HG03280 (cell line): ENCODE measurements at regions not wholly inside any gene's neighbourhood (a gene's known extent, or its start where the extent isn't known, plus 50 kb on each side); places are given as distances from the start of the nearest gene placed in this dataset.

Experiments used
- ATAC-seq: cut with Tn5 transposase; IDR thresholded peaks from one replicate; pipeline ENCODE4 v1.9.1; 2021; ENCODE audit warnings: mild to moderate bottlenecking, moderate library complexity; ENCODE audit not compliant: unreplicated experiment

GRCh38 chr3:25259871-25260270 is 168.2 kb upstream of the RARB start:
- no peak for ATAC-seq

- no peak for ATAC-seq
These were observed 165.7 kb upstream of the RARB start for GRCh38 chr3:25262322-25262721.

- ATAC-seq = no peak
These were observed 162.8 kb upstream of the RARB start for GRCh38 chr3:25265284-25265683.

DNA sequence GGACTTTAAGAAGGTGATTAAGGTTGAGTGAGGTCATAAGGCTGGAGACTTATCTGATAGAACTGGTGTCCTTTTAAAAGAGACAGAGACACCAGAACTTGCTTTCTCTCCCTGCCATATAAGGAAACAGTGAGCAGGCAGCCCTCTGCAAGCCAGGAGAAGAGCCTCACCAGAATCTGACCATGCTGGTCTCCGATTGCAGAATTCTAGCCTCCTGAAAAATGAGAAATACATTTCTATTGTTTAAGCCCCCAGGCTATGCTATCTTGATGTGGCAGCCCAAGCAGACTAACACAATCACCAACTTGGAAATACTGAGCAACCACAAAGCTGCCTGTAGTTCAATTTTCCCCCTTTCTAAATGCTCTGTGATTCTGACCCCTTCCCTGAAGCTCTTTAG is 161.4 kb upstream of the RARB start:
- ATAC-seq = no peak

GRCh38 chr3:25272090-25272489 is 156.0 kb upstream of the RARB start:
- ATAC-seq = no peak

- no peak for ATAC-seq
These were observed 154.4 kb upstream of the RARB start for GRCh38 chr3:25273582-25274171.

GRCh38 chr3:25277503-25277902 is 150.6 kb upstream of the RARB start:
- ATAC-seq = no peak

DNA sequence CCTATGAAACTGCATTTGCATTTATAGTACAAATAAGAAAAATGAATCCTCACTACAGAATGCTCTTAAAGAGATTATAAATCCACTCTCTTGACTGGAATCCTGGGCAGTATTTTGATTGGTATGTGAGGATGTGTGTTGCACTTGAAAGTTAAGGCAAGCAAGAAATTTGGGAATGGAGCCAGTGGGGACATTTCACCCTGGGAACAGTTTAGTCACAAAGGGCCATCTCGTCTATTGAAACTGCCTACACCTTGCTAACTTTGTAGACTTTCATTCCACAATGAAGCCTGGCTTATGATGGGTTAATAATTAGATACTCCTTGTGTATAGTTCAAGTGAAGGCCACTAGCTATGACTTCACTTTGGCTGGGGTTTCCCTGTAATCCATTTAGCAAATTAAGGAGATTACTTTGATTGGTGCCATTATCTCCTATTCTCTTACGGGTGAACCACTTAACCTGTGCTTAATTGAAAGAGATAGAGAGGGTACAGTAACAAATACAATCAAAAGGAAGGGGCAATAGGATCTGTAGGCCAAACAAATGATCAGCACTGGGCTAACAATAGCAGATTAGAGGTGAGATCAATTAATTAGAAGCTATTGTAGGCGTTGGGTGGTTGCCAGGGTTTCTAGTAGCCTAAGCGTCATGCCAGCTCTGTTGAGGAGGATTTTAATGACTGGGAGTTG is 146.9 kb upstream of the RARB start:
- no peak for ATAC-seq

DNA sequence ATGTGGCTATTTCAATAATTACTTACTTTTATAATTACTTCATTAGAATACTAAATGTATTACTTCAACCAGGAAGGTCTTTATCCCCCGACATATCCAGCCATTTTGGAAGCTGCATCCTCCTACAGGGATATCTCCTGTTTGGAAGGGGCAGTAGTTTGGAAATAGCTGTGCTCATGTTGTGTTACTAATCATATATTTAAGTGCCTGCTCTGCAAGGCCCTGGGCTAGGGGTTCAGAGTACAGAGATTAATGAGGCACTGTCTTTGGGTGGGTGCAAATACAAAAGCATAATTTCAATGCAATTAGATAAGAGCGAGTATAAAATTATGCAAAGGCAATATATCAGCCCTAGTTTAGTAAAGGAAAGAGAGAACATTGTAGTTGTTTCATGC is 146.3 kb upstream of the RARB start:
- ATAC-seq = no peak

GRCh38 chr3:25283613-25284012 is 144.4 kb upstream of the RARB start:
- no peak for ATAC-seq

DNA sequence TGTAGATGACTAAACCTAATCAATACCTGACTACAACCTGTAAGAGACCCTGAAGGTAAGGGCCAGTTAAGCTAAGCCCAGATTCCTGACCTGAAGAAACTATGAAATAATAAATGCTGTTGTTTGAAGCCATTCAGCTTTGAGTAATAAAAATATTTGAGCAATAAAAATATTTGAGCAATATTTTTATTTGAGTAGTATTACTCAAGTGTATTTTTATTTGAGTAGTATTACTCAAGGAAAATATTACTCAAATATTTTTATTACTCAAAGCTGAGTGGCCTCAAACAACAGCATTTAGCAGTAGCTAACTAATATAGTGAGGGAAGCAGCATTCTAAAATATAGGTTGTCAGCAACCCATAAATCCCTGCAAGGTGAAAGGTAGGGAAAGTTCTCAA is 143.8 kb upstream of the RARB start:
- ATAC-seq = no peak

DNA sequence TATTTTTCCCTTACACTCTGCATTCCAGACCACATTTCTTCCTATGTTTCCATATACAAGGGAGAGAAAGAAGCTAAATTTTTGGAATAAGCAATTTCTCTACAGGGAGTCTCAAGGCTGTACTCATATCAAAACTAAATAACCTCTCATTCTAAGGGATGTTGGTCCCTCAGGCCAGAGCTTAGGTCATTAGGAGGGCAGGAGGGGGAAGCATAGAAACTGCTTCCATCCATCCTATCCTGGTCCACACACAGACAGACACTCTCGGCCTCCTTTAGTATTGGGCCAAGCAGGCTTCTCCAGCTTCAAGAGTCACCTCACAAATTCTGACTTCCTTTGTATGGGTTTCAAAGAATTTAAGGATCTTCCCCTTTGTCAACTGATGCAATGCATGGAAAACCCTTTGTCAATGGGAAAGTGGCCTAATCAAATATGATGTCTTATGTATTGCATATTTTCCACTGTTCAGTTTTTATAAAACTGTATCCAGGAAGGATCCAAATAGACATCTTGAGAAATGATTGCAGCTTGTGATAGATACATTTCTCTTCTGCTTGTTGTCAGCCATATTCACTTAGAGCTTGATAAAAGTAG is 140.7 kb upstream of the RARB start:
- ATAC-seq = no peak

- no peak for ATAC-seq
These were observed 139.7 kb upstream of the RARB start for GRCh38 chr3:25288413-25288812.

DNA sequence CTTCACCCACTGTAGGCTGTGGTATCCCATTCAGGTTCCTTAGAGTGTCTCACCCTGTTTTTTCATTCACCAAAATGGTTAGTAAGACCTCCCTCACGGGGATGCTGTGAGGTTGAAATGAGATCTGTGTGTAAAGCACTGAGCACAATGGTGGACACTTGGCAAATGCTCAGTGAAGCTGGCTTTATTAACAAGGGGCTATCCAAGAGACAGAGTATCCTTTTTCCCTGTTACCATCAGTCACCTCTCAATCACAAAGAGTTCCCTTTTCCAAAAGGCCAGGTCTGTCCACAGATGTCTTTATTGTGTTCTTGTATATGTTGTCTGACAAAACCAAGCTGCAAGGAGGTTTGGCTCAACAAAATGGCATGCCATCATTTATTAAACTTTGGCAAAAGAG is 138.9 kb upstream of the RARB start:
- ATAC-seq = no peak

DNA sequence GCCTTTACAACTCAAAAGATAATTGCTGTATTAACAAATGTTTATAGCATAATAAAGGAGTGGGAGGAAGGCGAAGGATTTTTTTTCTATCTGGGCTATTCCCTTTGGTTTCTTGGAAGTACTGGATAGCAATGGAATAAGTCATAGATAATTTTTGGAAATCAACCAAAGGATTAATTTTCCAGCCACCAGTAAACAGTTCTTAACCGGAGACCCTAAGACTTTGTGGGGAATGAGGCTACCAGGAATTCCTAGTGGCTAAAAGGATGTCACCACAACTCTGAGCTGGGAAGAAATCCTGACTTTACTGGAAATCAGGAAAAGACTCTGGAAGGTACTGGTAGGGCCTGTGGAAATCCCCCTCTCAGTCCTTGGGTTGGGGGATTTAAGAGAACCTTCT is 138.4 kb upstream of the RARB start:
- ATAC-seq = no peak

DNA sequence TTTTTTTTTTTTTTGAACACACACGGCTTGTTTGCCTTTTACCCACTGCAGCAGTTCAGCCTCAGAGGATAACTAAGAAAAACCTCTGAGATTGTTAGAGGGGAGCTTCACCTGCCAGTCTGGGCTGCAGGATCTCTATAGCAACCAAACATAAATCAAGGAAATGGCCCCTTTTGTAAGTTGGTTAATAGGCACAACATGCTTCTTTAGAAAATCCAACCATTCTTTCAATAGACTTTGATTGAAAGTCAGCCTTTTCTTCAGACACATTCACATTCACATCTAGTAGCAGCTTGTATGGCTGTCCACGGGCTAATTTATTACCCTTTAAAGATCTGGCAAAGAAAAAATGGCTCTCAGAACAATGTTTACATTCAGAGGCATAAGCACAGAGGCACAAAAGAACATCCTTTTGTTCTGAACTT is 136.6 kb upstream of the RARB start:
- no peak for ATAC-seq

GRCh38 chr3:25292036-25292435 is 136.0 kb upstream of the RARB start:
- ATAC-seq = no peak

- no peak for ATAC-seq
These were observed 135.5 kb upstream of the RARB start for GRCh38 chr3:25292595-25292994.

- no peak for ATAC-seq
These were observed 134.3 kb upstream of the RARB start for GRCh38 chr3:25293736-25294135.

DNA sequence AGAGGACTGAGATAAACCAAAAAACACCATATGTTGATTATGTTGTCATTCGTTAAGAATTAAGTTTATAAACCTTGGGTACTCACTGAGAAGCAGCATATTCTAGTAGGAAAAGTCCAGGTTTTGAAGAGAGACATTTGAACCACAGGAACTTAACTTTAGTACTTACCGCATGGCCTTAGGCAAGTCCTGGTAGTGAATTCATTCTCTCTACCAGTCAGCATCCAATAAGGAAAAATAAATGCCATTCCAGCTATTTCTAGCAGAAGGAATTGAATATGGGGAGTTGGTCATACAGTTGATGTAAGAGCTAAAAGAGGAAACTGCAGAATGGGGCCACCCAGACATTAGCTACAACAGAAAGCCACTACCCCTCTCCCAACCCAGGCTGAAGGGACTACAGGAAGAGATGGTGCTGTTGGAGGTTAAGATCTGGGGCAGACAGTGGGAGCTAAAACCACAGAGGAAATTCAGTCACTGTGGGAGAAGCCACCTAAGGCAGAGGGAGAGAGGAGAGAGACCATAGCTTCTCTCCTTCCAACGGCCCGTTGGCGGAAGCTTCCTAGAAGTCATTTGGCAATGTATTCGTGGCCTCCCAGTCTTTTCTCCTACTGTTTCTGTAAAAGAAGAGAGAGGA is 133.8 kb upstream of the RARB start:
- no peak for ATAC-seq

DNA sequence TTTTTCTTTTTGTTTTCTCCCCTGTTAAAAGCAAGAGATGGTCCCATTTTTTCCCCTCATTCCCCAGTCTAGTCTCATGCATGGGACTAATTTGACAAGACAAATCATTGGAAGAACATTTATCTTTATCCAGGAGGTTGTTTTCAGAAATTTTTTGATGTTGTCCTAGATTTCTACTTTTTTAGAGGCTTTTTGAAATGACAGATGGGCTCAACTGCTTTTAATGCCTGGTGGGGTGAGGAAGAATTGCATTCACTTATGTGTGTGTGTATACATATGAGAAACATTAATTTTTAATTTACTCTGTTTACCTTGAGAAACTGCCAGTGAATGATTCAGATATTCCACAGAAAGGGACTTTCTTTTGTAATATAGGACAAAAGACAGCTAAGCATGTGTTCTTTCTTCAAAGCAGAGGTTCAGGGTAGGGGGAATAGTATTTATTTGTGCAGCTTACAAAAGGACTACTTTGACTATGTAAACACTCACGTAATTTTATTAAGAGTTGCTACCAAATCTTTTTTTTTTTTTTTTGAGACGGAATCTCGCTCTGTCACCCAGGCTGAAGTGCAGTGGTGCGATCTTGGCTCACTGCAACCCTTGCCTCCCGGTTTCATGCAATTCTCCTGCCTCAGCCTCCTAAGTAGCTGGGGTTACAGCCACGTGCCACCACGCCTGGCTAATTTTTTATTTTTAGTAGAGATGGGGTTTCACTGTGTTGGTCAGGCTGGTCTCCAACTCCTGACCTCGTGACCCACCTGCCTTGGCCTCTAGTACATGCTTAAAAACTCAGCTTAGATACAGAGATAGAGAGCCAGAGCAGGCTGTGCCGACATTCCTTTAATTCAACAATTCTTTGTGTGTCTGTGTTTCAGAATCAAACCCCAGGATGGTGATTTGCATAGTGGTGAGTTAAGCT is 130.1 kb upstream of the RARB start:
- ATAC-seq = no peak
